Activated CD8-positive, alpha-beta T cell treated with anti-CD3 and anti-CD28 coated beads for 36 hours (primary cell): ENCODE measurements at regions not wholly inside any gene's neighbourhood (a gene's known extent, or its start where the extent isn't known, plus 50 kb on each side); places are given as distances from the start of the nearest gene placed in this dataset.

ENCODE experiments used
- ATAC-seq: fragments of 200-7000 bp; cut with Tn5 transposase; one replicate; pipeline ENCODE4 v1.10.0; 2021; ENCODE audit warnings: mild to moderate bottlenecking, moderate library complexity
- CTCF ChIA-PET: fragments of 350-600 bp; sonication (Branson Sonifier 250); formaldehyde crosslinking; loops from one replicate; lab custom pipeline; 2021; ENCODE audit warnings: antibody characterized with exemption; lab: Charles Lee
- POLR2A ChIA-PET: fragments of 350-600 bp; sonication (Branson Sonifier 250); formaldehyde crosslinking; loops from one replicate; lab custom pipeline; 2021; ENCODE audit warnings: antibody characterized with exemption; lab: Charles Lee
- DNase-seq: peaks from one replicate; pipeline ENCODE4 v3.0.0-alpha.2; 2020
- H3K27ac Mint-ChIP-seq: one replicate; pipeline ENCODE4 v1.8.0; 2021; ENCODE audit warnings: mild to moderate bottlenecking, mixed read lengths
- H3K27me3 Mint-ChIP-seq: one replicate; pipeline ENCODE4 v1.8.0; 2021; ENCODE audit warnings: mixed read lengths
- H3K36me3 Mint-ChIP-seq: one replicate; pipeline ENCODE4 v1.8.0; 2021; ENCODE audit warnings: low read depth, mixed read lengths
- H3K4me1 Mint-ChIP-seq: one replicate; pipeline ENCODE4 v1.8.0; 2021; ENCODE audit warnings: low read depth, mixed read lengths
- H3K4me3 Mint-ChIP-seq: one replicate; pipeline ENCODE4 v1.8.0; 2021; ENCODE audit warnings: mild to moderate bottlenecking, moderate library complexity, mixed read lengths
- H3K9me3 Mint-ChIP-seq: one replicate; pipeline ENCODE4 v1.8.0; 2021; ENCODE audit warnings: mixed read lengths
- intact Hi-C: fragments of 100-400 bp; cut with micrococcal nuclease; formaldehyde crosslinking; loops from one replicate; pipeline ENCODE4 v1.10.0; 2022
- TF ChIP-seq, protein P1 (sequence below): fragments of 200-600 bp; IDR thresholded peaks from one replicate; pipeline ENCODE4 v1.8.0; 2022; ENCODE audit warnings: antibody characterized with exemption, mild to moderate bottlenecking

DNA sequence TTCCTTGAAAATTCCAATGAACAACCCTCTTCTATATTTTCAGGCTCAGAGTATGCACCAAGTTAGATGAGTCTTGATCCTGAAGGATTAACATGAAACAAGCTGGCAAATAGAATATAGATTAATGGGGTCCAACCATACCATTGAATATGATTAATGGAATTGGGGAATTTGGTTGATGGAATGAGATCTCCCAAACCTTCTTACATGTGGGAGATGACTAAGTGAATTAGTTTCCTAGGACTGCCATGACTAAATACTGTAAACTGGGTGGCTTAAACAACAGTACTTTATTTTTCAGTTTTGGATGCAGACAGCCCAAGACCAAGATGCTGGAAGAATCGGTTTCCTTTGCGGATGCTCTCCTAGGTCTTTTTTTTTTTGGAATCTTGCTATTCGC, 347.0 kb downstream of the QKI start:
- H3K4me3 Mint-ChIP-seq = no peak overlapping the region
- H3K36me3 Mint-ChIP-seq = no peaks in the 10 kb centered on the region
- H3K27me3 Mint-ChIP-seq = peaks cover 24% of the 10 kb centered on the region
- DNase-seq (no peak), ATAC-seq (no peak)
- TF ChIP-seq, protein P1, sequence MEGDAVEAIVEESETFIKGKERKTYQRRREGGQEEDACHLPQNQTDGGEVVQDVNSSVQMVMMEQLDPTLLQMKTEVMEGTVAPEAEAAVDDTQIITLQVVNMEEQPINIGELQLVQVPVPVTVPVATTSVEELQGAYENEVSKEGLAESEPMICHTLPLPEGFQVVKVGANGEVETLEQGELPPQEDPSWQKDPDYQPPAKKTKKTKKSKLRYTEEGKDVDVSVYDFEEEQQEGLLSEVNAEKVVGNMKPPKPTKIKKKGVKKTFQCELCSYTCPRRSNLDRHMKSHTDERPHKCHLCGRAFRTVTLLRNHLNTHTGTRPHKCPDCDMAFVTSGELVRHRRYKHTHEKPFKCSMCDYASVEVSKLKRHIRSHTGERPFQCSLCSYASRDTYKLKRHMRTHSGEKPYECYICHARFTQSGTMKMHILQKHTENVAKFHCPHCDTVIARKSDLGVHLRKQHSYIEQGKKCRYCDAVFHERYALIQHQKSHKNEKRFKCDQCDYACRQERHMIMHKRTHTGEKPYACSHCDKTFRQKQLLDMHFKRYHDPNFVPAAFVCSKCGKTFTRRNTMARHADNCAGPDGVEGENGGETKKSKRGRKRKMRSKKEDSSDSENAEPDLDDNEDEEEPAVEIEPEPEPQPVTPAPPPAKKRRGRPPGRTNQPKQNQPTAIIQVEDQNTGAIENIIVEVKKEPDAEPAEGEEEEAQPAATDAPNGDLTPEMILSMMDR = no peak
- CTCF ChIA-PET = no interaction called here
- H3K9me3 Mint-ChIP-seq = no peaks in the 10 kb centered on the region
- no peak overlapping the region for H3K27ac Mint-ChIP-seq
- POLR2A ChIA-PET = no interaction called here
- no peaks in the 10 kb centered on the region for H3K4me1 Mint-ChIP-seq
- intact Hi-C loops = no loop called here

DNA sequence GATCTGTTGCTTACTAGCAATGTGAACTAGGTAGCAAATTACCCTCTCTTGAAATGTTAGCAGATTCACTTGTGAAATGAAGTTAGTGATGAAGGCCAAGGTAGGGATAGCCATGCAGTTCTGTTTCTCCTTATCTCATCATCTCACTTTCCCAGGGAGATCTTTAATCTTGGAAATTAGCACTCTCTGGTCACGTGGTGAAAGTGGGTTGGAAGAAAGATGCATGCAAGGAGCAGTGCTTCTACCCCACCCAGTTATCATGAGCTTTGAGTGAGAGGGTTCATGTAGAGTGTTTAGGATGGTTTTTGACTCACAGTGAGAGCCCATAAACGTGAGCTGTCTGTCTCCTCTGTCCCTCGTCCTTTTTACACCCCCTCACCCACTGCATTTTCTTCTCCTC, 346.3 kb downstream of the QKI start:
- Mint-ChIP-seq H3K27ac (no peak overlapping the region), H3K27me3 (peaks cover 21% of the 10 kb centered on the region), H3K4me1 (no peaks in the 10 kb centered on the region), H3K36me3 (no peaks in the 10 kb centered on the region), H3K4me3 (no peak overlapping the region), H3K9me3 (no peaks in the 10 kb centered on the region)
- ChIA-PET CTCF (no interaction called here), POLR2A (interaction anchor here (0.6 kb wide), 1 partner anchor 184 kb away, joined by 3 read pairs; no protein-coding TSS in a partner anchor)
- ATAC-seq = no peak
- no peak for DNase-seq
- intact Hi-C loops = no loop called here
- TF ChIP-seq, protein P1 = no peak

DNA sequence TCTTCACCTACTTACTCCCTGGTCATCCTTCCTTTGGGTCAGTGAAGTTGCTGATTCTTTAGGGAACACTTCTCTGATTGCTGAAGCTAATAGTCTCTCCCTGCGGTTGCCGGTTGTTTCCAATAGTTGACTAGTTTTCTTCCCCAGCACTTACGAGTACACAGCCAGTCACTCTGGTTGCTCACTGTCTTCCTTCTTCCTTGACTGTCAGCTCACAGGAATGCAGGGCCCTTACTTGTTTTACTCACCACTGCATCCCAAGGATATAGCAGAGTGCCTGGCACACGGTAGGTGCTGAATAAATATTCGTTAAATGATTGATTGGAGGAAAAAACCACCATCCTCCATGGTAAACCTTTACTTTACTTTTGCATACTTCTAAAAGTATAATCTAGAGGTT, 345.0 kb downstream of the QKI start:
- ATAC-seq = no peak
- no peak for DNase-seq
- intact Hi-C loops = no loop called here
- POLR2A ChIA-PET = no interaction called here
- Mint-ChIP-seq H3K27ac (no peak overlapping the region), H3K4me3 (no peak overlapping the region), H3K4me1 (no peaks in the 10 kb centered on the region), H3K36me3 (no peaks in the 10 kb centered on the region), H3K9me3 (peaks cover 3% of the 10 kb centered on the region), H3K27me3 (peaks cover 16% of the 10 kb centered on the region)
- CTCF ChIA-PET = interaction anchor here (1.3 kb wide), 1 partner anchor 18 kb away, joined by 4 read pairs; no protein-coding TSS in a partner anchor
- TF ChIP-seq, protein P1 = no peak

DNA sequence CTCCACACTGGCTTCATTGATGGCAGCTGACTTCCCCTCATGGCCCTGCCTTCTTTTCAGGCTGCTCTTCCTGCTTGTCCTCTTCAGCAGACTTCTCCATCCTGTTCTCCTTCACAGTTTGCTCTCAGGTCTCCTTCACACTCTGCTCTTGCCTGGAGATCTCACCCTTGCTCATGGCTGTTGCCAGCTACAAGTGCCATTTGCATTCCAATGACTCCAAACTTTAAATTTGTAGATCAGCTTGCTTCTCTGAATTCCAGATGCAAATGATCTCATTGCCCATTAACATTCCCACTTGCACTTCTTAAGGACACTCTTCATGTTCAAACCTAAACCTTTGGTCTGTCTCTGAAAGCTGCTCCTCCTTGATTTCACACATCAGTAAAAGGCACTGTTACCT, 343.0 kb downstream of the QKI start:
- no peak overlapping the region for H3K4me3 Mint-ChIP-seq
- DNase-seq (no peak), ATAC-seq (no peak)
- peaks cover 16% of the 10 kb centered on the region for H3K27me3 Mint-ChIP-seq
- H3K9me3 Mint-ChIP-seq = peaks cover 3% of the 10 kb centered on the region
- TF ChIP-seq, protein P1 = no peak
- POLR2A ChIA-PET = no interaction called here
- no peak overlapping the region for H3K27ac Mint-ChIP-seq
- no peaks in the 10 kb centered on the region for H3K4me1 Mint-ChIP-seq
- CTCF ChIA-PET = no interaction called here
- no peaks in the 10 kb centered on the region for H3K36me3 Mint-ChIP-seq
- intact Hi-C loops = no loop called here

DNA sequence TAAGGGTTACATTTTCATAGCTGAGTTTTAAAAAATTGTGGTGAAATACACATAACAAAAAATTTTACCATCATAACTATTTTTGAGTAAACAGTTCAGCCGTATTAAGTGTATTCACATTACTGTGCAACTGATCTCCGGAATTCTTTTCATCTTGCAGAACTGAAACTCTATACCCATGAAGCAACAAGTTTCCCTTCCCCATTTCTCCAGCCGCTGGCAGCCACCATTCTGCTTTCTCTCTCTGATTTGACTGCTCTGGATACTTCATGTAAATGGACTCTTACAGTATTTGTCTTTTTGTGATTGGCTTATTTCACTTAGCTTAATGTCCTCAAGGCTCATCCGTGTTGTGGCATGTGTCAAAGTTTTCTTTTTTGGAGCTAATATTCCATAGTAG, 341.6 kb downstream of the QKI start:
- Mint-ChIP-seq H3K9me3 (peaks cover 3% of the 10 kb centered on the region), H3K4me3 (no peak overlapping the region), H3K27ac (no peak overlapping the region), H3K27me3 (peaks cover 14% of the 10 kb centered on the region), H3K4me1 (peaks cover 6% of the 10 kb centered on the region), H3K36me3 (no peaks in the 10 kb centered on the region)
- no peak for DNase-seq
- ATAC-seq = no peak
- intact Hi-C loops = no loop called here
- CTCF ChIA-PET = no interaction called here
- POLR2A ChIA-PET = interaction anchor here (0.8 kb wide), 1 partner anchor 14 kb away, joined by 3 read pairs; no protein-coding TSS in a partner anchor
- TF ChIP-seq, protein P1 = no peak
